ENCODE measurements at regions not wholly inside any gene's neighbourhood (a gene's known extent, or its start where the extent isn't known, plus 50 kb on each side); places are given as distances from the start of the nearest gene placed in this dataset.

DNA sequence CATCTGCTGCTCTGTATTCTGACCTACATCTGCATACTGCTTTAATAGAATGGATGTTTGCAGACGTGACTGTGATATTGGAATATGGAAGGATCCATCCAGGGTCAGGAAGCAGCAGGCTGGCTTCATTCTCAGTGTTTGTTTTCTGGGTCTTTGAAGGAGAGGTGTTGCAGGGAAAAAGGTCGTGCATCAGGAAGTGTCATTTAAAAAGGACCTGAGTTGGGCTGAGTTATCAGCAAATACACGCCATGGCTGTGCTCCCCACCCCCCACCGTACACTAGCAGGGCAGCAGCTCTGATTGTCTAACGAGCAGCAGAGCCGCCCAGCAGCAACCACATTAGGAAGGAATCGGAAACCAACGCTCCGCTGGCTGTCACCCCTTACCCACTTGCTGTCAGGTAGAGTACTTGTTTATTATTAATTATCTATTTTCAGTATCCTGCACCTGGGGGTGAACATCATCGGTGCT lies 63.1 kb upstream of the STEAP1B start:
- TF ChIP-seq, protein P1, sequence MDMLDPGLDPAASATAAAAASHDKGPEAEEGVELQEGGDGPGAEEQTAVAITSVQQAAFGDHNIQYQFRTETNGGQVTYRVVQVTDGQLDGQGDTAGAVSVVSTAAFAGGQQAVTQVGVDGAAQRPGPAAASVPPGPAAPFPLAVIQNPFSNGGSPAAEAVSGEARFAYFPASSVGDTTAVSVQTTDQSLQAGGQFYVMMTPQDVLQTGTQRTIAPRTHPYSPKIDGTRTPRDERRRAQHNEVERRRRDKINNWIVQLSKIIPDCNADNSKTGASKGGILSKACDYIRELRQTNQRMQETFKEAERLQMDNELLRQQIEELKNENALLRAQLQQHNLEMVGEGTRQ (IDR thresholded peaks at IDR 0.05; ENCODE audit: borderline replicate concordance, low read depth, low read length) = no peak
- no peak for TF ChIP-seq EZH2phosphoT487 (IDR thresholded peaks at IDR 0.05; ENCODE audit: borderline replicate concordance, low read depth)
- no peak for TF ChIP-seq EP300 (IDR thresholded peaks at IDR 0.05; ENCODE audit: borderline replicate concordance in 1 of 2, low read depth in 1 of 2, low read length in 1 of 2)
- TF ChIP-seq, protein P2, sequence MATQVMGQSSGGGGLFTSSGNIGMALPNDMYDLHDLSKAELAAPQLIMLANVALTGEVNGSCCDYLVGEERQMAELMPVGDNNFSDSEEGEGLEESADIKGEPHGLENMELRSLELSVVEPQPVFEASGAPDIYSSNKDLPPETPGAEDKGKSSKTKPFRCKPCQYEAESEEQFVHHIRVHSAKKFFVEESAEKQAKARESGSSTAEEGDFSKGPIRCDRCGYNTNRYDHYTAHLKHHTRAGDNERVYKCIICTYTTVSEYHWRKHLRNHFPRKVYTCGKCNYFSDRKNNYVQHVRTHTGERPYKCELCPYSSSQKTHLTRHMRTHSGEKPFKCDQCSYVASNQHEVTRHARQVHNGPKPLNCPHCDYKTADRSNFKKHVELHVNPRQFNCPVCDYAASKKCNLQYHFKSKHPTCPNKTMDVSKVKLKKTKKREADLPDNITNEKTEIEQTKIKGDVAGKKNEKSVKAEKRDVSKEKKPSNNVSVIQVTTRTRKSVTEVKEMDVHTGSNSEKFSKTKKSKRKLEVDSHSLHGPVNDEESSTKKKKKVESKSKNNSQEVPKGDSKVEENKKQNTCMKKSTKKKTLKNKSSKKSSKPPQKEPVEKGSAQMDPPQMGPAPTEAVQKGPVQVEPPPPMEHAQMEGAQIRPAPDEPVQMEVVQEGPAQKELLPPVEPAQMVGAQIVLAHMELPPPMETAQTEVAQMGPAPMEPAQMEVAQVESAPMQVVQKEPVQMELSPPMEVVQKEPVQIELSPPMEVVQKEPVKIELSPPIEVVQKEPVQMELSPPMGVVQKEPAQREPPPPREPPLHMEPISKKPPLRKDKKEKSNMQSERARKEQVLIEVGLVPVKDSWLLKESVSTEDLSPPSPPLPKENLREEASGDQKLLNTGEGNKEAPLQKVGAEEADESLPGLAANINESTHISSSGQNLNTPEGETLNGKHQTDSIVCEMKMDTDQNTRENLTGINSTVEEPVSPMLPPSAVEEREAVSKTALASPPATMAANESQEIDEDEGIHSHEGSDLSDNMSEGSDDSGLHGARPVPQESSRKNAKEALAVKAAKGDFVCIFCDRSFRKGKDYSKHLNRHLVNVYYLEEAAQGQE (IDR thresholded peaks at IDR 0.05; ENCODE audit: low read depth, low read length) = no peak
- TF ChIP-seq JUND (IDR thresholded peaks at IDR 0.05) = no peak
- TF ChIP-seq, protein P3, sequence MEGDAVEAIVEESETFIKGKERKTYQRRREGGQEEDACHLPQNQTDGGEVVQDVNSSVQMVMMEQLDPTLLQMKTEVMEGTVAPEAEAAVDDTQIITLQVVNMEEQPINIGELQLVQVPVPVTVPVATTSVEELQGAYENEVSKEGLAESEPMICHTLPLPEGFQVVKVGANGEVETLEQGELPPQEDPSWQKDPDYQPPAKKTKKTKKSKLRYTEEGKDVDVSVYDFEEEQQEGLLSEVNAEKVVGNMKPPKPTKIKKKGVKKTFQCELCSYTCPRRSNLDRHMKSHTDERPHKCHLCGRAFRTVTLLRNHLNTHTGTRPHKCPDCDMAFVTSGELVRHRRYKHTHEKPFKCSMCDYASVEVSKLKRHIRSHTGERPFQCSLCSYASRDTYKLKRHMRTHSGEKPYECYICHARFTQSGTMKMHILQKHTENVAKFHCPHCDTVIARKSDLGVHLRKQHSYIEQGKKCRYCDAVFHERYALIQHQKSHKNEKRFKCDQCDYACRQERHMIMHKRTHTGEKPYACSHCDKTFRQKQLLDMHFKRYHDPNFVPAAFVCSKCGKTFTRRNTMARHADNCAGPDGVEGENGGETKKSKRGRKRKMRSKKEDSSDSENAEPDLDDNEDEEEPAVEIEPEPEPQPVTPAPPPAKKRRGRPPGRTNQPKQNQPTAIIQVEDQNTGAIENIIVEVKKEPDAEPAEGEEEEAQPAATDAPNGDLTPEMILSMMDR (IDR thresholded peaks at IDR 0.05) = no peak
- no peak for TF ChIP-seq TAF1 (IDR thresholded peaks at IDR 0.05; ENCODE audit: borderline replicate concordance, low read depth, low read length)
- TF ChIP-seq, protein P4, sequence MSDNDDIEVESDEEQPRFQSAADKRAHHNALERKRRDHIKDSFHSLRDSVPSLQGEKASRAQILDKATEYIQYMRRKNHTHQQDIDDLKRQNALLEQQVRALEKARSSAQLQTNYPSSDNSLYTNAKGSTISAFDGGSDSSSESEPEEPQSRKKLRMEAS (IDR thresholded peaks at IDR 0.05; ENCODE audit: low read depth) = no peak
- TF ChIP-seq POLR2AphosphoS5 (IDR thresholded peaks at IDR 0.05; ENCODE audit: low read depth, low read length) = no peak
- TF ChIP-seq MEF2A (IDR thresholded peaks at IDR 0.05; ENCODE audit: borderline replicate concordance, low read depth) = no peak
- TF ChIP-seq RAD21 (IDR thresholded peaks at IDR 0.05; ENCODE audit: low read length) = no peak
- no peak for TF ChIP-seq YY1 (IDR thresholded peaks at IDR 0.05; ENCODE audit: low read depth)

Measured in SK-N-SH (cell line).